ENCODE measurements at regions not wholly inside any gene's neighbourhood (a gene's known extent, or its start where the extent isn't known, plus 50 kb on each side); places are given as distances from the start of the nearest gene placed in this dataset.
A peak's percentile ranks its signal among the peaks of the same experiment; 100 is the strongest.
"Not testable (repeated sequence)": the region's sequence is repeated elsewhere in the genome, so short reads cannot be mapped to it uniquely, and the experiment has no call there.

GRCh38 chr12:27163894-27164293, 80.2 kb upstream of the STK38L start (continued):
- no peak for TF ChIP-seq EZH2 (IDR thresholded peaks at IDR 0.05; ENCODE audit: borderline replicate concordance, control insufficient read depth, low read depth, low read length)
- no peak for TF ChIP-seq NFYB (IDR thresholded peaks at IDR 0.05; ENCODE audit: insufficient read depth, low read depth, low read length)

- no TSS peak for BruUV-seq (replicated peaks)
- CTCF ChIA-PET, result interaction anchor here (0.7 to 2.3 kb wide), 7 partner anchors 11 to 74 kb away, joined by 3 to 16 read pairs (median 3); no protein-coding TSS in a partner anchor
- H3K9ac ChIP-seq (ENCODE audit: control insufficient read depth, insufficient read depth, low read length), result no peak overlapping the region
- ATAC-seq, result peak; percentile 26
- DNase-seq (ENCODE audit: low read depth, low spot score), result no peak
- no peak for FAIRE-seq
- H3K4me1 ChIP-seq (ENCODE audit: control insufficient read depth, insufficient read depth, low read length), result peaks cover 3% of the 10 kb centered on the region; the same call in 1 of the 2 replicates
- no peaks in the 10 kb centered on the region for H3K79me2 ChIP-seq (ENCODE audit: control insufficient read depth, insufficient read depth, low read length)
- no peak overlapping the region for H2AFZ ChIP-seq (ENCODE audit: control insufficient read depth, low read depth, low read length)
- H3K4me2 ChIP-seq (ENCODE audit: control insufficient read depth, insufficient read depth), result peak overlapping the region; percentile 22
- no peak for TF ChIP-seq FOXK2 (IDR thresholded peaks at IDR 0.05)
- TF ChIP-seq POLR2A (IDR thresholded peaks at IDR 0.05; ENCODE audit: low read depth, low read length), result no peak
- no peak for TF ChIP-seq HDAC6 (IDR thresholded peaks at IDR 0.05; ENCODE audit: unreplicated experiment)
- no peak for TF ChIP-seq POLR2AphosphoS2 (IDR thresholded peaks at IDR 0.05; ENCODE audit: low read depth, low read length)
- no peak for TF ChIP-seq DPF2 (IDR thresholded peaks at IDR 0.05)
- no peak for TF ChIP-seq NFIC (IDR thresholded peaks at IDR 0.05; ENCODE audit: low read depth, low read length)
- no peak for TF ChIP-seq EGR1 (IDR thresholded peaks at IDR 0.05; ENCODE audit: borderline replicate concordance in 1 of 2, low read depth in 2 of 2, low read length in 2 of 2)
- no peak for TF ChIP-seq ZNF207 (IDR thresholded peaks at IDR 0.05; ENCODE audit: borderline replicate concordance)
- TF ChIP-seq BRCA1 (IDR thresholded peaks at IDR 0.05; ENCODE audit: low read depth, low read length), result no peak
- H3K9me3 ChIP-seq (replicated peaks; ENCODE audit: control insufficient read depth, insufficient read depth, low read length), result peaks cover 2% of the 10 kb centered on the region; the same call in 2 of the 3 replicates
- in situ Hi-C loops (cut with MboI), result no loop called here
- RAD21 ChIA-PET (ENCODE audit: unreplicated experiment), result interaction anchor here (0.8 to 4.9 kb wide), 10 partner anchors 10 to 141 kb away, joined by 3 to 85 read pairs (median 4); no protein-coding TSS in a partner anchor
- no peaks in the 10 kb centered on the region for H3K36me3 ChIP-seq (ENCODE audit: control insufficient read depth in 2 of 2, insufficient read depth in 2 of 2, low read length in 1 of 2)
- POLR2A ChIA-PET, result interaction anchor here (0.5 to 5.3 kb wide), 8 partner anchors 10 to 142 kb away, joined by 3 to 29 read pairs (median 6); partner anchors contain the start of gene MED21
- H3K27me3 ChIP-seq (replicated peaks in 1 of 2; ENCODE audit: control insufficient read depth in 2 of 2, insufficient read depth in 2 of 2, low read length in 1 of 2), result no peaks in the 10 kb centered on the region
- H3K27ac ChIP-seq (ENCODE audit: control insufficient read depth, insufficient read depth), result peak overlapping the region; percentile 27; the same call in 1 of the 2 replicates
- WGBS (ENCODE audit: insufficient coverage, insufficient replicate concordance, low lambda C conversion rate, missing lambda C conversion rate), result 25% methylated on average over 2 of the region's 2 CpGs
- SMC1A ChIA-PET (ENCODE audit: uncharacterized antibody, unreplicated experiment), result interaction anchor here (0.7 to 7.7 kb wide), 15 partner anchors 9 to 161 kb away, joined by 3 to 140 read pairs (median 5); no protein-coding TSS in a partner anchor
- H3K4me3 ChIP-seq, result no peak overlapping the region
- no peaks in the 10 kb centered on the region for H4K20me1 ChIP-seq (ENCODE audit: control insufficient read depth, insufficient read depth)
- intact Hi-C loops (cut with micrococcal nuclease; ENCODE audit: unreplicated experiment), result loop anchor here (5.0 kb wide), 2 partner anchors 43 to 58 kb away; no protein-coding TSS in a partner anchor
These were observed 79.6 kb upstream of the STK38L start for GRCh38 chr12:27164330-27165040.

GRCh38 chr12:27165958-27166357, 78.1 kb upstream of the STK38L start:
- H3K9ac ChIP-seq (ENCODE audit: control insufficient read depth, insufficient read depth, low read length); H3K79me2 ChIP-seq (ENCODE audit: control insufficient read depth, insufficient read depth, low read length); H4K20me1 ChIP-seq (ENCODE audit: control insufficient read depth, insufficient read depth); H2AFZ ChIP-seq (ENCODE audit: control insufficient read depth, low read depth, low read length); H3K27ac ChIP-seq (ENCODE audit: control insufficient read depth, insufficient read depth); ATAC-seq; H3K27me3 ChIP-seq (replicated peaks in 1 of 2; ENCODE audit: control insufficient read depth in 2 of 2, insufficient read depth in 2 of 2, low read length in 1 of 2); H3K36me3 ChIP-seq (ENCODE audit: control insufficient read depth in 2 of 2, insufficient read depth in 2 of 2, low read length in 1 of 2); DNase-seq (ENCODE audit: low read depth, low spot score); H3K4me1 ChIP-seq (ENCODE audit: control insufficient read depth, insufficient read depth, low read length); SMC1A ChIA-PET (ENCODE audit: uncharacterized antibody, unreplicated experiment); BruUV-seq (replicated peaks); in situ Hi-C loops (cut with MboI); FAIRE-seq; RAD21 ChIA-PET (ENCODE audit: unreplicated experiment); H3K4me2 ChIP-seq (ENCODE audit: control insufficient read depth, insufficient read depth); H3K4me3 ChIP-seq; intact Hi-C loops (cut with micrococcal nuclease; ENCODE audit: unreplicated experiment); H3K9me3 ChIP-seq (replicated peaks; ENCODE audit: control insufficient read depth, insufficient read depth, low read length): not testable (repeated sequence)
- ChIA-PET CTCF (interaction anchor here (0.6 to 1.0 kb wide), 2 partner anchors 25 to 112 kb away, joined by 3 to 5 read pairs; no protein-coding TSS in a partner anchor), POLR2A (interaction anchor here (1.2 kb wide), 1 partner anchor 12 kb away, joined by 3 read pairs; no protein-coding TSS in a partner anchor)
- WGBS (ENCODE audit: insufficient coverage, insufficient replicate concordance, low lambda C conversion rate, missing lambda C conversion rate), result 96% methylated on average over 1 of the region's 1 CpG

Data from GM12878 (cell line).